ENCODE measurements at regions not wholly inside any gene's neighbourhood (a gene's known extent, or its start where the extent isn't known, plus 50 kb on each side); places are given as distances from the start of the nearest gene placed in this dataset.

- DNase-seq (ENCODE audit: low read depth), result no peak
- H3K4me3 ChIP-seq (ENCODE audit: low read depth, low read length), result no peak overlapping the region
- TF ChIP-seq, protein P1, sequence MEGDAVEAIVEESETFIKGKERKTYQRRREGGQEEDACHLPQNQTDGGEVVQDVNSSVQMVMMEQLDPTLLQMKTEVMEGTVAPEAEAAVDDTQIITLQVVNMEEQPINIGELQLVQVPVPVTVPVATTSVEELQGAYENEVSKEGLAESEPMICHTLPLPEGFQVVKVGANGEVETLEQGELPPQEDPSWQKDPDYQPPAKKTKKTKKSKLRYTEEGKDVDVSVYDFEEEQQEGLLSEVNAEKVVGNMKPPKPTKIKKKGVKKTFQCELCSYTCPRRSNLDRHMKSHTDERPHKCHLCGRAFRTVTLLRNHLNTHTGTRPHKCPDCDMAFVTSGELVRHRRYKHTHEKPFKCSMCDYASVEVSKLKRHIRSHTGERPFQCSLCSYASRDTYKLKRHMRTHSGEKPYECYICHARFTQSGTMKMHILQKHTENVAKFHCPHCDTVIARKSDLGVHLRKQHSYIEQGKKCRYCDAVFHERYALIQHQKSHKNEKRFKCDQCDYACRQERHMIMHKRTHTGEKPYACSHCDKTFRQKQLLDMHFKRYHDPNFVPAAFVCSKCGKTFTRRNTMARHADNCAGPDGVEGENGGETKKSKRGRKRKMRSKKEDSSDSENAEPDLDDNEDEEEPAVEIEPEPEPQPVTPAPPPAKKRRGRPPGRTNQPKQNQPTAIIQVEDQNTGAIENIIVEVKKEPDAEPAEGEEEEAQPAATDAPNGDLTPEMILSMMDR (IDR thresholded peaks at IDR 0.05; ENCODE audit: insufficient read depth, low read length), result no peak
Measured at GRCh38 chr5:72561148-72561972, 54.1 kb upstream of the ZNF366 start.

GRCh38 chr5:72559866-72560766 is 52.9 kb upstream of the ZNF366 start:
- no peak for DNase-seq (ENCODE audit: low read depth)
- TF ChIP-seq, protein P1 (IDR thresholded peaks at IDR 0.05; ENCODE audit: insufficient read depth, low read length), result no peak
- no peak overlapping the region for H3K4me3 ChIP-seq (ENCODE audit: low read depth, low read length)

DNA sequence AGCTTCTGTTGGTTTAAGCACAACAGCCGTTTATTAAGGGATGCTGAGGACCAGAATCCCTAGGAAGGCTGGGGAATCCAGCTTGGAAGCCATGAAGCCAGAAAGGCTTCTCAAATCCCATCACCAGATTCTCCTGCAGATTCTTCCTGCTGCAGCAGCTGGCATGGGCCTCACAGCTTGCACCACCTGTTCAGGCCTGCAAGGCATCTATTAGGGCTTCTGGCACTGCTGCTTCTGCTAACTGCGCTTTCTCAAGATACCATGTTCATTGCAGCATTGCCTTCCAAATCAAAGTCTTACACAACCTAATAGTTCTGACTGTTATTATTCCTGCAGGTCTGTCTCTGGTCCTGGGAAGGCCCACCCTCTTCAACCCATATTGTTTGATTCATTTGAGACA is 51.2 kb upstream of the ZNF366 start:
- H3K4me3 ChIP-seq (ENCODE audit: low read depth, low read length), result no peak overlapping the region
- DNase-seq (ENCODE audit: low read depth), result peak; percentile 18
- TF ChIP-seq, protein P1 (IDR thresholded peaks at IDR 0.05; ENCODE audit: insufficient read depth, low read length), result no peak

DNA sequence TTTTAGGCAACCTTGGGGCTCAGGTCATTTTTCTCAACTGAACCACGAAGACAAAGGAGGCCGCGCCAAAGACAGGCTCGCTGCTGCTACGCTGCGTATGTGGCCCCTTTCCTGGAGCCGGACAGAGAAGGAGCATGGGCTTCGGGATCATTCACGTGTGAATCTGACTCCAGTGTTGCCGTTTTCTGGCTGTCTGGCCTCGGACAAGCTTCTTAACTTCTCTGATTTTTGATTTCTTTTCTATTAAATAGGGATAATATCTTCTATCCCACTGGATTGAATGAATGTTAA is 50.8 kb upstream of the ZNF366 start:
- H3K4me3 ChIP-seq (ENCODE audit: low read depth, low read length), result no peak overlapping the region
- no peak for DNase-seq (ENCODE audit: low read depth)
- TF ChIP-seq, protein P1 (IDR thresholded peaks at IDR 0.05; ENCODE audit: insufficient read depth, low read length), result no peak

DNA sequence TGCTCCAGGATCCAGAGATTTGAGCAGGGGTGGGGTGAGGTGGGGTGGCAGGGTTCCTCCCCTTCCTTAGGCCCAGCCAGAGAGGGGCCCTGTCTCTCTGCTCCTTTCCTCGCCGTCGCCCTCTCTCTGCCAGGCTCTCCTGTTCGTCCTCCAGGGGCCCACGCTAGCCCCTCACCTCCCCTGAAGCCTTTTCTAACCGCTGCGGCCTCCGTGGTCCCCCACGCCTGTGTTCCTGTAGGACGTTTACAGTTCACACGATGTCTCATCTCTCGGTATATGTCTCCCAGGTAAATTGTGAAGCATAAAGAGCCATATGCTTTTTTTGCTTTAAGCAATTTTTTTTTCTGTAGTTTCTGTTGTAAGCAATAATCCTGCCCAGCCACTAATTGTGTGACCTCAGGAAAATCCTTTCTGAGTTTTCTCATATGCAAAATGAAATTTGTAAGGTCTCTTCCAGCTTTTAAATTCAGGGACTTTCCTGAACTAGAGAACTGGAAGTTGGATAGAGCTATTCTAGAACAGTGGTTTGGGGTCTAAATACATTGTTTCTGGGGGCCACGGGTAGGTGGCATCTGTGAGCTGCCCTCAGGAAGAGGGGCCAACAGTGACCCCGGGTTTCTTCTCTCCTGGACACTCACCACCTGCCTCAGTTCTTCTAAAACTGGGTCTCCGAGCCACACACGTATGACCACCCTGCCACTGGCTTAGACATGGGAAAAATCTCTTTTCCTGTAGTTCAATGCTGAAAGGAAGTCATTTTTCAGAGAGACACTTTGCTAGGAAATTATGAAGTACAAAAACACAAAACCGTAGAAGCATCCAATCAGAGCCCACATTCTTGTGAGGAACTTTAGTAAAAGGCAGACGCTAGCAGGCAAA is 50.2 kb upstream of the ZNF366 start:
- no peak for DNase-seq (ENCODE audit: low read depth)
- no peak overlapping the region for H3K4me3 ChIP-seq (ENCODE audit: low read depth, low read length)
- TF ChIP-seq, protein P1 (IDR thresholded peaks at IDR 0.05; ENCODE audit: insufficient read depth, low read length), result no peak
